ENCODE measurements at regions not wholly inside any gene's neighbourhood (a gene's known extent, or its start where the extent isn't known, plus 50 kb on each side); places are given as distances from the start of the nearest gene placed in this dataset.
"Not testable (repeated sequence)": the region's sequence is repeated elsewhere in the genome, so short reads cannot be mapped to it uniquely, and the experiment has no call there.

- no peak for TF ChIP-seq CTCF (IDR thresholded peaks at IDR 0.05; ENCODE audit: low read depth, low read length)
- DNase-seq (ENCODE audit: extremely low read depth, low read depth) = no peak
Observed at GRCh38 chr10:3636356-3637181, 148.4 kb downstream of the KLF6 start.

DNA sequence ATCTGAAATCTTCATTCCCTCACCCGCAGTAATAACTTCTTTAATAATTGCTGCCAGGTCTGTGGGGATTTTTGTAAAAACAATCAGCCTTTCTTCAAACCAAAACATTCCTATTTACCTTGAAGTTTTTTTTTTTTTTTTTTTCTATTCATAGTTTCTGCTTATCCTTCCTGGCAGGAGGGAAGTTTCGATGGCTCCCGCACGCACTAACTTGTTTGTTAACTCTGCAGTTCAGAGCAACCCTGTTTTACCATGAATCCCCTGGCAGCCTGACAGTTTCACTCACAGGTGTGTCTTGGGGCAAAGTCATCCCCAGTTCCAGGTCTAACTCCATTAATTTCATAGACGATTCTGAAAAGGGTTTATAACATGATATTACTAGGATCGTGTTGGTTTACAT, 149.3 kb downstream of the KLF6 start:
- TF ChIP-seq CTCF (IDR thresholded peaks at IDR 0.05; ENCODE audit: low read depth, low read length) = no peak
- no peak for DNase-seq (ENCODE audit: extremely low read depth, low read depth)

- no peak for TF ChIP-seq CTCF (IDR thresholded peaks at IDR 0.05; ENCODE audit: low read depth, low read length)
- DNase-seq (ENCODE audit: extremely low read depth, low read depth) = no peak
Observed at GRCh38 chr10:3635211-3635671, 149.8 kb downstream of the KLF6 start.

- not testable (repeated sequence) for DNase-seq (ENCODE audit: extremely low read depth, low read depth)
Observed at GRCh38 chr10:3634646-3635045, 150.4 kb downstream of the KLF6 start.

DNA sequence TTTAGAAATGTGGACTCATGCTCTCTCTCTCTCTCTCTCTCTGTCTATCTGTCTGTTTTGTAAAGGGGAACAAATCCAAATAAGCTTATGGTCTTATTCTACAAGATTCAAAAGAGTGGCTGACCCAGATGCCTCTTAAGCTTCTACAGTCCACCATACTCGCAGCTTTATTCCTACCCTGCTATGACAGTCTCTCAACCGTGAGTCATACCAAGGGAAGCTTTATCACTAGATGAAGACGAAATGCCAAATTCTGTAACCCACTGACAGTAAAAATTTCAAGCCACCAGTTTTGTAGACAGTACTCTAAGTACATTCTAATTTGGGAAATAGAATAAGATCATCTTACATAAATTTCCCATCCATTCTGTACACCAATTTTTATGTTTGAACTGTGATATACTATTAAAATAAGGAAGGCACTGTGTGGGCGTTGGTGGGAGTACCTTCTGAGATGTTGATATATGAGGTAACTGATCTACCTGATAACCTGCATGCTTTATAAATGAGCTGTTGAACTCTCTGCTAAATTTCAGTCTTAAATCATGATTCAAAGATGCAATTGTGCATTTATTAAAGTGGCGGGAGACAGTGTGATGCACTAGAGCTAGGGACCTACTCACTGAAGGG, 153.2 kb downstream of the KLF6 start:
- DNase-seq (ENCODE audit: extremely low read depth, low read depth) = no peak

GRCh38 chr10:3631291-3631690, 153.7 kb downstream of the KLF6 start:
- TF ChIP-seq CTCF (IDR thresholded peaks at IDR 0.05; ENCODE audit: low read depth, low read length) = no peak
- DNase-seq (ENCODE audit: extremely low read depth, low read depth) = no peak

More for the DNA sequence above, 153.2 kb downstream of the KLF6 start:
- TF ChIP-seq CTCF (IDR thresholded peaks at IDR 0.05; ENCODE audit: low read depth, low read length) = no peak

- peak; percentile 5 for DNase-seq (ENCODE audit: extremely low read depth, low read depth)
- TF ChIP-seq CTCF (IDR thresholded peaks at IDR 0.05; ENCODE audit: low read depth, low read length) = no peak
Observed at GRCh38 chr10:3625959-3626751, 158.9 kb downstream of the KLF6 start.
